ENCODE measurements at regions not wholly inside any gene's neighbourhood (a gene's known extent, or its start where the extent isn't known, plus 50 kb on each side); places are given as distances from the start of the nearest gene placed in this dataset.
"Not testable (repeated sequence)": the region's sequence is repeated elsewhere in the genome, so short reads cannot be mapped to it uniquely, and the experiment has no call there.

DNA sequence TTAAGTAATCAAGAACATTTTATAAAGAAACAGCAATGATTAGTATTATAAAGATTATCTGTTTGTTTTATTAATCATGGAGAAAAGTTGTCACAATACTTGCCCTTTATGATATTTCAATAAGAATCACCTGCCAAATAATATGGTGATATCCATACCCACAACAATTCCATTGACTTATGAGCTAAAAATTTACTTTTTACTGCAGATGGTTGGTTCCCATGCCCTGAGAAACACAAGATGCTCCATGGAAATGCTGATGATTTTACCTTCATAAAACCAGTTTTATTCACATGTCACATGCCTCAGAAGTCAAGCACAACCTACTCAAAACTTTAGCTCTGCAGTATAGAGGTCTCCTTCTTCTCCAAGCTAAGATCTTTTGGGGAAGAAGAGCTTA, 293.6 kb downstream of the SPATA31A1 start:
- H3K4me1 ChIP-seq; H3K9me3 ChIP-seq; H3K27me3 ChIP-seq; H3K36me3 ChIP-seq; DNase-seq; H3K9ac ChIP-seq (ENCODE audit: low read depth in 2 of 2, low read length in 2 of 2); H3K4me3 ChIP-seq; intact Hi-C loops (cut with DNase I); H3K27ac ChIP-seq: not testable (repeated sequence)

DNA sequence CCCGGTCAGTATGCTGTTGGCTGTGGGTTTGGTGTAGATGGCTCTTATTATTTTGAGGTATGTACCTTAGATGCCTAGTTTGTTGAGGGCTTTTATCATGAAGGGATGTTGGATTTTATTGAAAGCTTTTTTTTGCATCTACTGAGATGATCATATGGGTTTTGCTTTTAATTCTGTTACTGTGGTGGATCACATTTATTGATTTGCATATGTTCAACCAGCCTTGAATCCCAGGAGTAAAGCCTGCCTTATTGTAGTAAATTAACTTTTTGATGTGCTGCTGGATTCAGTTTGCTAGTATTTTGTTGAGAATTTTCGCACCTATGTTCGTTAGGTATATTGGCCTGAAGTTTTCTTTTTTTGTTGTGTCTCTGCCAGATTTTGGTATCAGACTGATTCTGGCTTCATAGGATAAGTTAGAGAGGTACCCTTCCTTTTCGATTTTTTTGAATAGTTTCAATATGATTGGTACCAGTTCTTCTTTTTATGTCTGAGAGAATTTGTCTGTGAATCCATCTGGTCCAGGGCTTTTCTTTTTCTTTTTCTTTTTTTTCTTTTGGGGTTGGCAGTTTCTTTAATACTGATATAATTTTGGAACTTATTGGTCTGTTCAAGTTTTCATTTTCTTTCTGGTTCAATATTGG, 301.6 kb downstream of the SPATA31A1 start:
- H3K27ac ChIP-seq; DNase-seq; H3K9ac ChIP-seq (ENCODE audit: low read depth in 2 of 2, low read length in 2 of 2); H3K4me1 ChIP-seq; H3K27me3 ChIP-seq; H3K9me3 ChIP-seq; H3K36me3 ChIP-seq; intact Hi-C loops (cut with DNase I); H3K4me3 ChIP-seq: not testable (repeated sequence)

DNA sequence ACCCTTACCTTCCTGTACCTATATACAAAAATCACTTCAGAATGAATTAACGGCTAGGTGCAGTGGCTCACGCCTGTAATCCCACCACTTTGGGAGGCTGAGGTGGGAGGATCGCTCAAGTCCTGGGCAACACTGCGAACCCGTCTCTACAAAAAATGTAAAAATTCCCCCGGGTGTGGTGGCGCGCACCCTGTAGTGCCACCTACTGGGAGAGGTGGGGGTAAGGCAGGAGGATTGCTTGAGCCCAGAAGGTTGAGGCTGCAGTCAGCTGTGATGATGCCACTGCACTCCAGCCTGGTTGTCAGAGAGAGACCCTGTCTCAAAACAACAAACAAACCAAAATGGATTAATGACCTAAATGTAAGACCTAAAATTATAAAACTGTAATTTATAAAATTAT, 307.6 kb downstream of the SPATA31A1 start:
- H3K36me3 ChIP-seq; H3K9me3 ChIP-seq; H3K9ac ChIP-seq (ENCODE audit: low read depth in 2 of 2, low read length in 2 of 2); H3K4me1 ChIP-seq; H3K27ac ChIP-seq; H3K27me3 ChIP-seq; H3K4me3 ChIP-seq; intact Hi-C loops (cut with DNase I); DNase-seq: not testable (repeated sequence)

DNA sequence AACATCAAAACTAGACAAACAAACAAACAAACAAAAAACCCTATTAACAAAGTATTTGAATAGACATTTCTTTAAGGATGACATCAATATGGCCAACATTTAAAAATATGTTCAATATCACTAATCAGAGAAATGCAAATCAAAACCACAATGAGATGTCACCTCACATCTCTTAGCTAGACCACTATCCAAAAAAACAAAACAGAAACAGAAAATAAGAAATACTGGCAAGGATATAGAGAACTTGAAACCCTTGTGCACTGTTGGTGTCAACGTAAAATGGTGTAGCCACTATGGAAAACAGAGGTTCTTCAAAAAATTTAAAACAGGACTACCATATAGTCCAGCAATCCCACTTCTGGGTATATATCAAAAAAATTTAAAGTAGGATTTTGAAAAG, 308.2 kb downstream of the SPATA31A1 start:
- H3K4me1 ChIP-seq; DNase-seq; H3K36me3 ChIP-seq; H3K4me3 ChIP-seq; H3K27me3 ChIP-seq; H3K9me3 ChIP-seq; intact Hi-C loops (cut with DNase I); H3K9ac ChIP-seq (ENCODE audit: low read depth in 2 of 2, low read length in 2 of 2); H3K27ac ChIP-seq: not testable (repeated sequence)

DNA sequence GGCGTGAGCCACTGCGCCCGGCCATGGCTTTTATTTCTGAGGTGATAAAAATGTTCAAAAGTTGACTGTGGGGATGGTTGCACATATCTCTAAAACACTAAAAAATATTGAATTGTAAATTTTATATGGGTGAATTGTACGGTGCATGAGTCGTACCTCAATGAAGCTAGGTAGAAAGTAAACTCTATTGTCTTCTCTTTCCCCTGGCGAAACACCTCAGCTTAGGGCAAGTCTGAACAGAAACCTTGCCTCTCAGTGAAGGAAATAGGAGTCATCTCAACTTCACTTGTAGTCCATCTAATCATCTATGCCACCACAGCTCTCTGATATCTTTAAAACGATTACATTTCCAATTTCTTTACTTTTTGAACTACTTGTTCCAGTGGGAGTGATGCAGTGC, 309.6 kb downstream of the SPATA31A1 start:
- H3K9me3 ChIP-seq; intact Hi-C loops (cut with DNase I); H3K9ac ChIP-seq (ENCODE audit: low read depth in 2 of 2, low read length in 2 of 2); H3K4me1 ChIP-seq; H3K4me3 ChIP-seq; H3K27me3 ChIP-seq; H3K27ac ChIP-seq; H3K36me3 ChIP-seq: not testable (repeated sequence)
- peak; percentile 14 for DNase-seq

DNA sequence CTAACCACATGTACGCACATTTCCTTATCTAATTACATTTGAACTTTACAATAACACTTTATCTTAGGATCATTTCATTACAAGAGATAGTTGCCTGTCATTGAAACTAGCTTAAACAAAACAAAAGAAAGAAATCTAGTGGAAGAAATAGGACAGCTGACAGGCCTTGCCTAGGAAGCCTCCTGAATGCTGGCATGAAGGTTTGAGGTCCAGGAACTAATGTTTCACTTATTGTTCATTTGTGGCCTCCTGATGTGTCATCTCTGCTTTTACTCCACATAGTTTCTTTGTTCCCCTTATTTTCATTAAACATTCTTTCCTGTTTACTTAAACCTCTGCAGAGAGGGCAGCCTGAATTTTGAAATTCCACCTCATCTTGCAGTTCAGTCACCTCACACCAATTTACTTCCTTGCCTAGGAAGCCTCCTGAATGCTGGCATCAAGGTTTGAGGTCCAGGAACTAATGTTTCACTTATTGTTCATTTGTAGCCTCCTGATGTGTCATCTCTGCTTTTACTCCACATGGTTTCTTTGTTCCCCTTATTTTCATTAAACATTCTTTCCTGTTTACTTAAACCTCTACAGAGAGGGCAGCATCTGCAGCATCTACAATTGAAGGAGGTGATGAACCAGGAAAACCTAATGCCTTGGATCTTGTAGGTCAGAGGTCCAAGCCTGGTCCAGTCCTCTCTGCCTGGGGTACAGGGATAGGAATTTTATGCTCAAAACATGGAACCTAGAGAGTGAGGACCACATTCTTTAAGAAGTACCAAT, 319.2 kb downstream of the SPATA31A1 start:
- H3K27me3 ChIP-seq; H3K4me3 ChIP-seq; H3K36me3 ChIP-seq; H3K27ac ChIP-seq; intact Hi-C loops (cut with DNase I); DNase-seq; H3K9ac ChIP-seq (ENCODE audit: low read depth in 2 of 2, low read length in 2 of 2); H3K4me1 ChIP-seq; H3K9me3 ChIP-seq: not testable (repeated sequence)

DNA sequence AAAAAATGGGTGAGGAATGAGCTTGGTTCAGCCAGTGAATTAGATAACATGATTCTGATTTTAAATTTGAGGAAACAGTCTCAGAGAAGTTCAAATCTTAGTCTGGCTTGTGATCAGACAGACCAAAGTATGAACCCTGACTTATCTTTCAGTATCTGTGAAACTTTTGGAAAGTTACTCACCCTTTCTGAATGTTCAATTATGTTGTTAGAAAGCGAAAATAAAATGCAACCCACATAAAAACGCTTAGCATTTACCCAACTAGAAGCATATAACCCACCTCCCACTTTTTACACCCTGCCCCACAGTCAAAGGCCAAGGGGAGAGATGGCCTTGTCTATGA, 319.7 kb downstream of the SPATA31A1 start:
- H3K4me1 ChIP-seq; H3K9me3 ChIP-seq; DNase-seq; intact Hi-C loops (cut with DNase I); H3K36me3 ChIP-seq; H3K27ac ChIP-seq; H3K4me3 ChIP-seq; H3K9ac ChIP-seq (ENCODE audit: low read depth in 2 of 2, low read length in 2 of 2); H3K27me3 ChIP-seq: not testable (repeated sequence)

DNA sequence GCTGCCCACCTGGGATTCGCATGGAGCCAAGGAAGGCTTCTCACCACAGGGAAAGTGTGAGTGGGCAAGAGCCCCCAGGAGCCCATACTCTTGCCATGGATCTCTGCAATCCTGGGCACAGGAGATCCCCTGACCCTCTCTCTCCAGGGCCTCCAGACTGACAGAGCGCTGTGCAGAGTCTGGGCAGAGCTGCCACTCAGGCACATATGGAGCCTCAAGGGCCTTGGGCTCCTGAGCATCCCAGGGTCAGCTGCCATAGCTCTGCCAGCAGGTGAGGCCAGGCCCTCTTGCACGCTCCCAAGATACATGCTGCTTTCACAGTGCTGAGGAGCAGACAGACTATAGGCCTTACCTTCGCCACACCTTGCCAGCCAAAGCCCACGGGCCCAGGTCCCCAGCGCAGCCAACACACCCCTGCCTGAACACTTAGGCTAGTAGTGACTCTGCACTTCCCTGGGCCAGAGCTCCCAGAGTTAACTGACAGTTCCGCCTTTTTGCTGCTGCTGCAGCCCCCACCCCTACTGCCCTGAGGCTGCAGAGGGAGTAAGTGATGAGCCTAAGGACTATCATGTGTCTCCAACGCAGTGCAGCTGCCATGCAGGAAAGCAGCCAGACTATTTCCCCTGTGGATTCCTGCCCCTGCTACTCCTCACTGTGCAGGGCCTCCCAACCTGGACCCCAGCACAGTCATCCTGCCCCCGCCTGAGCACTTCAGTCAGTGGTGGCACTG, 323.2 kb downstream of the SPATA31A1 start:
- H3K27ac ChIP-seq; H3K27me3 ChIP-seq; DNase-seq; H3K9ac ChIP-seq (ENCODE audit: low read depth in 2 of 2, low read length in 2 of 2); intact Hi-C loops (cut with DNase I); H3K4me1 ChIP-seq; H3K4me3 ChIP-seq; H3K36me3 ChIP-seq; H3K9me3 ChIP-seq: not testable (repeated sequence)

DNA sequence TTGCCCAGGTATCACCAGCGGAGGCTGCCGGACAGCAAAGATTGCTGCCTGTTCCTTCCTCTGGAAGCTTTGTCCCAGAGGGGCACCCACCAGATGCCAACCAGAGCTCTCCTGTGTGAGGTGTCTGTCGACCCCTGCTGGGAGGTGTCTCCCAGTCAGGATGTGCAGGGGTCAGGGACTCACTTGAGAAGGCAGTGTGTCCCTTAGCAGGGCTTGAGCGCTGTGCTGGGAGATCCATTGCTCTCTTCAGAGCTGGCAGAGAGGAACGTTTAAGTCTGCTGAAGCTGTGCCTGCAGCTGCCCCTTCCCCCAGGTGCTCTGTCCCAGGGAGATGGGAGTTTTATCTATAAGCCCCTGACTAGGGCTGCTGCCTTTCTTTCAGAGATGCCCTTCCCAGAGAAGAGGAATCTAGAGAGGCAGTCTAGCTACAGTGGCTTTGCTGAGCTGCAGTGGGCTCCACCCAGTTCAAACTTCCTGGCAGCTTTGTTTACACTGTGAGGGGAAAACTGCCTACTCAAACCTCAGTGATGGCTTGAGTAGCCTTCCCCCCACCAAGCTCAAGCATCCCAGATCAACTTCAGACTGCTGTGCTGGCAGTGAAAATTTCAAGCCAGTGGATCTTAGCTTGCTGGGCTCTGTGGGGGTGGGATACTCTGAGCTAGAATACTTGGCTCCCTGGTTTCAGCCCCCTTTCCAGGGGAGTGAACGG, 325.4 kb downstream of the SPATA31A1 start:
- H3K27ac ChIP-seq; H3K27me3 ChIP-seq; H3K4me3 ChIP-seq; DNase-seq; intact Hi-C loops (cut with DNase I); H3K9ac ChIP-seq (ENCODE audit: low read depth in 2 of 2, low read length in 2 of 2); H3K4me1 ChIP-seq; H3K36me3 ChIP-seq; H3K9me3 ChIP-seq: not testable (repeated sequence)

DNA sequence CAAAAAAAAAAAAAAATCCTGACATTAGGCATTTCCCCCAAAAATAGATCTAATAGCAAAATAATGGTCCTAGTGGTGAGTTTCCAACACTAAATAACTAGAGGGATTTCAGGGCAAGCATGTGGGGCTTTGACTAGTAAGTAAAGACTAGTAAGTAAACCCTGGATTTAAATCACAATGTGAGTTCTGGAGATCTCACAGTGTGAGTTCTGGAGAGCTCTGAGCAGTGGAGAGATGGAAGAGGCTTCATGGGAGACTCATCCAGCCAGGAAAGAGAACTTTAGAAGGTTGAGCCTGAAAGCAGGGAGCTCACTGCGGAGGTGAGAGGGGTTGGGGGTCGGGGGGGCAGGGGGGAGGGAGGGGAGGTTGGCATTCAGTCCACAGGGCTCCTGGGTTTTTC, 373.4 kb downstream of the SPATA31A1 start:
- H3K27me3 ChIP-seq; H3K27ac ChIP-seq; H3K9me3 ChIP-seq; H3K36me3 ChIP-seq; H3K9ac ChIP-seq (ENCODE audit: low read depth in 2 of 2, low read length in 2 of 2); H3K4me1 ChIP-seq; H3K4me3 ChIP-seq; intact Hi-C loops (cut with DNase I); DNase-seq: not testable (repeated sequence)

DNA sequence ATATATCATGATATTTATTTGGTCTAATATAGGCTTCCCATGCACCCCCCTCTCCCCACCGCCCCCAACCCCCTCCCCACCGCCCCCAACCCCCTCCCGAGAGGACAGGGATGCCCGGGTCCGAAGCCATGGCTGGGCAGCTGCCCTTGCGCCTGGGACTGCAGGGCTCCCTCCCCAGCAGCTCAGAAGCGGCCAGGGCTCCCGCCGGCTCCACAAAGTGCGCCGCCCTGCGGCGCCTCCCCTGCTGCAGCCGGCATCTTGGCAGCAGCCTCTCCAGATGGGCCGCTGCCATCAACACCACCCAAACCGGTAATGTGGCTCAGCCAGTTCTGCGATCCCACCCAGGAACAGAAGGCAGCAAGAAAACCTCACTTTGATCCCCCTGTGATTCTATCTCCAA, 389.4 kb downstream of the SPATA31A1 start:
- H3K27ac ChIP-seq; H3K9me3 ChIP-seq; DNase-seq; H3K9ac ChIP-seq (ENCODE audit: low read depth in 2 of 2, low read length in 2 of 2); H3K4me1 ChIP-seq; H3K27me3 ChIP-seq; H3K4me3 ChIP-seq; intact Hi-C loops (cut with DNase I); H3K36me3 ChIP-seq: not testable (repeated sequence)

DNA sequence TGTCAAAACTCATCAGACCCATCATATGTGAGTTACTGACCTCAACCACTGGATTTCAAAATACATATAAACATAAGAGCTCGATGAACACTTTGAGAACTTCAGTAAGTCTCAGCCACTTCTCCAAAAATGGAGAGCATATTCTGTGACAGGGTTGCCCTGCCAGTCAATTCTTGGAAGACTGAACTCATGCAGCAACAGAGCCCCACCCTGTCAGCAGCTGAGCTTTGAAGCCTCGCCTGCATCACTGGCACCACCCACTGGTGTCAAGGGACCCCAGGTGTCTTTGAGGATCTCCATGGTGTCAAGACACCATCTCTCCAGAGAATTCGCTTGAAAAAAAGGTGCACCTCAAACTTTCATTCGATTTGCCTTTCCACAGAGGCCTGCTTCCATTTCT, 420.1 kb downstream of the SPATA31A1 start:
- H3K27me3 ChIP-seq; DNase-seq; H3K4me1 ChIP-seq; H3K9ac ChIP-seq (ENCODE audit: low read depth in 2 of 2, low read length in 2 of 2); H3K9me3 ChIP-seq; H3K4me3 ChIP-seq; H3K27ac ChIP-seq; intact Hi-C loops (cut with DNase I); H3K36me3 ChIP-seq: not testable (repeated sequence)

DNA sequence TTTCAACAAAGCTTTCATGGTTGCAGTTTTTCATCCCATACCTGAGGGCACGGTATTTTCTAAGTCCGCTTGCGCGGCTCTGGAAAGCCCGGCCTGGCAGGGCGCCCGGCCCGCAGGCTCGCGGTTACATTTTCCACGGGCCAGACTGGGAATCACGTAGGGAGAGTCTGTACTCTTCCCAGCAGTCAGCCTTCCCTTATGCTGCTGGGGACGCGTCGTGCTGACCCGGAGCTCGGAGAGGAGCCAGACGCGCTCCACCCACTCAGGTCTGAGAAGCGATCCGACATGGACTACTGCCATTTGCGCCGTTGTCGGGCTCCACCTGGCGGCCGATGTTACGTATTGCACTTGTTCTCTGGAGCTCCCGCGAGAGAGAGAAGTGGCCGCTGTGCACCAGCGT, 435.9 kb downstream of the SPATA31A1 start:
- DNase-seq: peak; percentile 23
- H3K36me3 ChIP-seq; H3K4me3 ChIP-seq; H3K4me1 ChIP-seq; H3K27ac ChIP-seq; H3K27me3 ChIP-seq; intact Hi-C loops (cut with DNase I); H3K9ac ChIP-seq (ENCODE audit: low read depth in 2 of 2, low read length in 2 of 2); H3K9me3 ChIP-seq: not testable (repeated sequence)

Measured in colonic mucosa (tissue), 4 donors.